ENCODE measurements at regions not wholly inside any gene's neighbourhood (a gene's known extent, or its start where the extent isn't known, plus 50 kb on each side); places are given as distances from the start of the nearest gene placed in this dataset.

GRCh38 chr10:56266120-56266519 is 94.9 kb downstream of the ZWINT start:
- H3K27ac ChIP-seq: no peak overlapping the region
- DNase-seq: no peak
- in situ Hi-C loops (cut with HindIII; ENCODE audit: low pct_ligation_motif_present, low sequenced_read_pairs): no loop called here
- no peaks in the 10 kb centered on the region for H3K27me3 ChIP-seq (replicated peaks)
- no peak overlapping the region for H3K4me3 ChIP-seq (ENCODE audit: low read depth, low read length)
- H3K36me3 ChIP-seq (replicated peaks): no peaks in the 10 kb centered on the region
- TF ChIP-seq CTCF (IDR thresholded peaks at IDR 0.05; ENCODE audit: low read depth, low read length, missing control alignments): no peak

GRCh38 chr10:56258991-56259390 is 102.1 kb downstream of the ZWINT start:
- in situ Hi-C loops (cut with HindIII; ENCODE audit: low pct_ligation_motif_present, low sequenced_read_pairs): no loop called here
- no peak for DNase-seq
- no peak for TF ChIP-seq CTCF (IDR thresholded peaks at IDR 0.05; ENCODE audit: low read depth, low read length, missing control alignments)
- Histone ChIP-seq H3K36me3 (replicated peaks) (no peaks in the 10 kb centered on the region), H3K27me3 (replicated peaks) (no peaks in the 10 kb centered on the region), H3K4me3 (ENCODE audit: low read depth, low read length) (no peak overlapping the region), H3K27ac (no peak overlapping the region)

GRCh38 chr10:56258378-56258777 is 102.7 kb downstream of the ZWINT start:
- no peak overlapping the region for H3K4me3 ChIP-seq (ENCODE audit: low read depth, low read length)
- no peak overlapping the region for H3K27ac ChIP-seq
- no peak for DNase-seq
- no peaks in the 10 kb centered on the region for H3K27me3 ChIP-seq (replicated peaks)
- no peaks in the 10 kb centered on the region for H3K36me3 ChIP-seq (replicated peaks)
- no peak for TF ChIP-seq CTCF (IDR thresholded peaks at IDR 0.05; ENCODE audit: low read depth, low read length, missing control alignments)
- in situ Hi-C loops (cut with HindIII; ENCODE audit: low pct_ligation_motif_present, low sequenced_read_pairs): no loop called here

- in situ Hi-C loops (cut with HindIII; ENCODE audit: low pct_ligation_motif_present, low sequenced_read_pairs): no loop called here
- no peak overlapping the region for H3K27ac ChIP-seq
- no peaks in the 10 kb centered on the region for H3K27me3 ChIP-seq (replicated peaks)
- no peak for TF ChIP-seq CTCF (IDR thresholded peaks at IDR 0.05; ENCODE audit: low read depth, low read length, missing control alignments)
- no peak overlapping the region for H3K4me3 ChIP-seq (ENCODE audit: low read depth, low read length)
- no peak for DNase-seq
- no peaks in the 10 kb centered on the region for H3K36me3 ChIP-seq (replicated peaks)
These were observed 105.8 kb downstream of the ZWINT start for GRCh38 chr10:56255298-56255697.

GRCh38 chr10:56240471-56240870 is 120.6 kb downstream of the ZWINT start:
- in situ Hi-C loops (cut with HindIII; ENCODE audit: low pct_ligation_motif_present, low sequenced_read_pairs): no loop called here
- no peak overlapping the region for H3K4me3 ChIP-seq (ENCODE audit: low read depth, low read length)

More at GRCh38 chr10:56240471-56240870, 120.6 kb downstream of the ZWINT start:
- no peak for TF ChIP-seq CTCF (IDR thresholded peaks at IDR 0.05; ENCODE audit: low read depth, low read length, missing control alignments)
- no peaks in the 10 kb centered on the region for H3K36me3 ChIP-seq (replicated peaks)
- no peak for DNase-seq
- no peaks in the 10 kb centered on the region for H3K27me3 ChIP-seq (replicated peaks)
- H3K27ac ChIP-seq: no peak overlapping the region

Measured in brain microvascular endothelial cell (primary cell).